Left renal cortex interstitium (tissue), 4 donors: ENCODE measurements at regions not wholly inside any gene's neighbourhood (a gene's known extent, or its start where the extent isn't known, plus 50 kb on each side); places are given as distances from the start of the nearest gene placed in this dataset.

Experiments
- DNase-seq, 4 donors: peaks; one replicate each; pipeline ENCODE4 v3.0.0-alpha.2; 2013; ENCODE audit warnings: low read depth in 4 of 4, low spot score in 2 of 4, missing footprints in 1 of 4

DNA sequence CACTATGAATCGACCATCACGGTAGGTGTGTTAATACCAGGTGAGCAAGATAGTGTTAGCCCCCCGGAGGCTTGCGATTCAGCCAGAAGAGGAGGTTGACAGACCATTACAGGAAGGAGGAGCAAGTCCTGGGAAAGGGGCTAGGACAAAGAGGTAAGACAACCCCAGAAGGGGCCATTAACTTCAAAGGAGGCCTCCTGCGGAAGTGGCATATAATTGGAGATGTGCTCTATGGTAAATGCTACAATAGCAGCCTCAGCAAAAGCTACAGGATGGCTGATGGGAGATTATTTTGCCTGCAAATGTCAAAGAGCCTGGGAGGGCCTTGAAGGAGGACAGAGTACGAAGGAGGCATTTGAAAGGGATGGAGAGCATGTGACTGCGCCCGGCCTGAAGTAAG, 108.6 kb upstream of the CITED2 start:
- DNase-seq = no peak

DNA sequence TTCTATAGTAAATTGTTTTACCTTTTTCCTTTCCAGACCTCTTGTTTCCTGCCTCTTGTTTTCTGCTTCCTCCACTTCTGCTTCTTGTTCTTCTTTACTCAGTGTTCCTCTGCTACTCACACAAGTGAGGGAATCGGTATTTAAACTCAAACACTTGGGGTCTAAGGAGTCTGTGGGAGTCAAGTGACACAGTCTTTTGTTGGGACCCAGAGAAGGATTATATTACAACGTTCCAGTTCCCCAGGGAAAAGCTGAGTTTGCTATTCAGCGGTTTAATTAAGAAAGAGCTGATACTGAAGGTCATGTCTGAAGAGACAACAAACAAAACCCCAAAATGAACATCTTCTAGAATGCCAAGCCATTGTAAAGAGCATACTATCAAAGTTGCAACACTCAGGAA, 107.8 kb upstream of the CITED2 start:
- DNase-seq = no peak

DNA sequence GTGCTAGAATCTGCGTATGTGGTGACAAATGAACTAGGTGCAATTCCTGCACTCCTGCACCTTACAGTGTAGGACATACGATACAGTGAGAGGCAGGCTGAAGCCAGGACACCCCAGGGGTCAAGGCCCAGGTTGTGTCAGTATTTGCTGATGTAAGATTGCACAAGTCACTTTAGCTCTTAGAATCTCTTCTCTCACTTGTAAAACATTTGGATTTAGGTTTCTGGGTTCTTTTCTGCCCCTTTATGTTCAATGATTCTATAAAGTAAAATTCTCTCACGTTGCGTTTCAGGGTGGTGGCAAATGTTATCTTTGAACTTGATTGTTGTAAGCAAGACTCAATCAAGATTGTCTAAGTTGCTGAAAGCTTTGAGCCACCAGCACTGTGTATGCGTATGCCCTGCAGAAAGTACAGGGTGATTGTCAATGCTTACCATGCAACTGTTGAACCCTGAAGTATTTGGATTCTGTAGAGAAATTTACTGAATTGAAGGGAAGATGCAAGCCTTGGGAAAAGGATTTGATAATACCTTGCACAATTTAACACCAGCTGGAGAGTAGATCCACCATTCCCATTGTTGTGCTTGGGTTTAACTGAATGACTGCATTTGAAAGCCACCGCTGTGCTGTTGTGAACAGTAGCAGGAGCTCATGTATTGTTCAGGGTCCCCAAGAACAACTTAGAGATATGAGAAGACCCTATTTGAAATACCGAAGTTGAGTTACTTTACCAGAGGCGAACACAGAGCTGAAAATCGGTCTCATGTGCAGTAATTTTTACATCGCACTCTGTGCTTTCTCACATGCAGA, 106.1 kb upstream of the CITED2 start:
- DNase-seq = no peak

DNA sequence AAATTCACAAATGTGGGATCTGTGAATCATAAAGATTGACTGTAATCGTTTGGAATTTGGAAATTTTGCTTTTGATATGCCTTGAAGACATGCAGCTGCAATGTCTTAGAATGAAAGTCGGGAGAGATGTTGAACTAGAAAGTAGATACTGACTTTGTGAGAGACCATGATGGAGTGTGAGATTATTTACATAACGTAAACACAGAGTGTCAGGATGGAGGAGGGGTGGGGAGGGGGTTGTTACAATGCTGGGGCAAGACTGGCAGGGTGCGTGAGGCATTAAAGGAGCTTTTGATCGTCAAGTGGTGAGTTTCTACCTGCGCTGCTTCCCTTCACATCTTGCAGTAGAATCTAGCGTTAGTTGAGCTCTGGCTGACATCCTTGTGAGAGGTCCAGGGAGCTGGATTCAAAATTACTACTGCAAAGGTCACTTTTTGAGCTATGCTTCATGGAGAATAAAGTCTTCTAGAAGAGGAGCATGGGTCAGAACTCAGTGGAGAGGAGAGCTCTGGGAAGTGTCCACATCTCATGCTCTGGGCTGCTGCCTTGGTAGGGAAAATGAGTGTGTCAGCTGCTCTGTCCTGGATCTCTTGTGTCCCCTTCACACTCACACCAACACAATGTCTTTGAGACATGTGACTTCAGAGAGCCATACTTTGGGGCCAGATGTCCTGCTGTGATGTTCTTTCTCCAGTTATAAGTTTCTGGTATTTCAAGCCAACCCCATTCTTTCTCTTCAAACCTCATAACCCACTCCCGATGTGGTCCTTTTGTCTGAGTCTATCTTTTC, 105.2 kb upstream of the CITED2 start:
- no peak for DNase-seq

DNA sequence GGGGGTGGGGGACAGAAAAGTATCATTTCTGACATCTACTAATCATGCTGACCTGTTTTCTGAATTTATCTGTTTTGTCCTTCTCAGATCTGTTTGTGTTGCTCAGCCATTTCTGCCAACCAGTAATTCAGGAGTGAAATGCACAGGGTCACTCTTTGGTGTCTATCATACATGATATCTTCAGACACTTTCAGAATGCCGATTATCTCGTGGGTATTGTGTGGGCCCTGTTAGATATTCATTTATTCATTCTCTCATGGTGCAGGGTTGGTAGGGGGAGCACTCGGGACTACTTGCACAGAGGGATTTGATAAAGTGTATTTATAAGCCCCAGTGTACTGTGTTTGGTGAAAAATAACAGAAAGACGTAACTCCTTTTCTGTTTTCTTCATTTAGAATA, 101.2 kb upstream of the CITED2 start:
- DNase-seq = no peak

DNA sequence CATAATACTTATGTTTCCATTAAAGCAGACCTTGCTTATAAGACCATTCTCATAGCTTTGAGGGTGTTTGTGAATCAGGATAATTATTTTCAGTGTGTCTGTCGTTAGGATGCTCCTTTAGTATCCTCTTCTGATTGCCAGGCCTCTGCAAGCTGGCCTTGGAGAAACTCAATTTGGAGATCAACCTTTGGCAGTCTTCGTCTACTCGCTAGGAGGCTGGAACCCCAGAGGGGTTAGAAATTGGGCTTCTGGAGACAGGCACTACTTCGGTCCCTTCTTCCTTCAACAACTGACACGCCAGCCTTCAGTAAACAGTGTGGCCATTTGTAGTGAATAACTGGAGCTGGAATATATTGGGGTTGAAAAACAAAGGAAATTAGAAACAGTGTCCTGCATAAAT, 100.8 kb upstream of the CITED2 start:
- DNase-seq = no peak

DNA sequence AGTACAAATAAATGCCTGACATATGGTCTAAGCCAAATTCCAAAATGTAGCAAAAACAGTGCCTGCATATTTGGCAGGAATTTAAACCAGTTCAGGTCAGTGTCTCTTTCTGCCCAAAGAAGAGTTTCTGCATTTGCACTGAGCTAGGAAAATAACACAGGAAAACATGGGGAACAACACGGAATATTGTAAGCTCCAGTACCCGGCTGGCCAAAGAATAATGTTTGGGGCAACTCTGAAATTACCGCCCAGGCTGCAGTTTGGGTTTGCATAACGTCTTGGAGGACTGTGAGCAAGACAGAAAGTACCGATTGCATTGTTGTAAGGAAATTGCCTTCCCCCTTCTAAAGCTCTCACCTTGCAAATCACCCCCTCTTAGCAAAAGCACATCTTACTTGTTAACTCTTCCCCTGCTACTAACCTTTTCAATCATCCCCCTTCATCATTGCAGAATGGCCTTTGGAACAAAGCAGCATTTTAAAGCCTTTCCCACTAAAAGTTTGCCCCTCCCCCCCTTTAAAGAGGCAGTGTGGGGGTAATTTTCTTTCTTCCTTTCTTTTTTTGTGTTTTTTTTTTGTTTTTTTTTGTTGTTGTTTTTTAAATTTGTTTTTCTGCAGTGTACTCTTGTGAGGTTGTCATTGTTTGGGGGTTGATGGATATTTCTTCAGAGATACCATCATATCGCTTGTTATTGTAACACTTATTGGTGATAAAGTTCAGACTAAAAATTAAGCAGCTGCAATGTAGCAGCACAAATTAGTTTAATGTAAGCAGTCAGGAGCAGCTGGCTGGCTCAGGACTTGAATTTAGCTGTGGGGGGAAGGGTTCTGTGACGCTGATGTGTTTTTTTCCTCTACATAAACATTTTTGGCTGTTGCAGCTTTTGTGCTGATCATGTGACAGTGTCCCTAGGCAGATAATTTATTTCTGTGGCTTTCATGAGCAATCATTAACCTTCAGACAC, 100.0 kb upstream of the CITED2 start:
- peak in 3 of 4 donors; percentile 73 to 77 (median 75) for DNase-seq

DNA sequence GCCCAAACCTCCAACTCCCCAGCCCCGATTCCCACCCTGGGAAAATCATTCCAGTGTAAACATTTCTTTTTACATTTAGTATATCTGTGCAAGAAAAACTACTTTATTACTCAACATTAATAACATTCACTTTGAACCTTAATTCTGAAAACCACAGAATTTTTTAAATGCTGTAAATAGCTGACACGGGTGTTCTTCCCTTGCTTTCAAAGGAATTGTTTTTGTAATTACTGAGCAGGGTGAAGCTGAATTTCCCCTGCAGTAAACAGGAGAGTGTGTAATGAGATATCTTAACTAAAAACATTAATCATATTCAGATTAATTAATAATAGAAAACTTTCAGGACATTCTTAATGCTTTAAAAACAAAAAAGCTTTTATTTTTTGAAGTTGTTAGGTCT, 99.3 kb upstream of the CITED2 start:
- no peak for DNase-seq

DNA sequence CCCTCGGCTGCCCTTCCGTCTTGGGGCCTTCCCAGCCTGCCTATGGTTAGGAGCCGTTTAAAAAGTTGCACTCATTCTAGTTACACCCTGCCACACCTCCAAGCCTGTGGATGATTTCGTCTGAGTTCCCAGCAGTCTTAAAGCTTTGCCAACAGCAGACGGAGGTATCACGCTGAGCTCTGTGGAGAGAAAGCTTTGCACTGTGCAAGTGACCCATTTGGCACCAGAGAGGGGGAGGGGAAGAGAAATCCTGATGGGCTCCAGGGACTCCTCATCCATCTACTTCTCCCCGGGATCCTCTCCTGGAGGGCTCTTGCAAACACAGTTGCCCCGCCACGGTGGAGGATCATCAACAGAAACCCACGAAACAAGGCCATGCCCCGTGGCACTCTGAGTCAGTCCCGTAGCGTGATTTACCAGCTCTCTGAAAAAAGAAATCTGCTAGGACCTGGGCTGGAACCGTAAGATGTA, 98.8 kb upstream of the CITED2 start:
- DNase-seq = no peak

DNA sequence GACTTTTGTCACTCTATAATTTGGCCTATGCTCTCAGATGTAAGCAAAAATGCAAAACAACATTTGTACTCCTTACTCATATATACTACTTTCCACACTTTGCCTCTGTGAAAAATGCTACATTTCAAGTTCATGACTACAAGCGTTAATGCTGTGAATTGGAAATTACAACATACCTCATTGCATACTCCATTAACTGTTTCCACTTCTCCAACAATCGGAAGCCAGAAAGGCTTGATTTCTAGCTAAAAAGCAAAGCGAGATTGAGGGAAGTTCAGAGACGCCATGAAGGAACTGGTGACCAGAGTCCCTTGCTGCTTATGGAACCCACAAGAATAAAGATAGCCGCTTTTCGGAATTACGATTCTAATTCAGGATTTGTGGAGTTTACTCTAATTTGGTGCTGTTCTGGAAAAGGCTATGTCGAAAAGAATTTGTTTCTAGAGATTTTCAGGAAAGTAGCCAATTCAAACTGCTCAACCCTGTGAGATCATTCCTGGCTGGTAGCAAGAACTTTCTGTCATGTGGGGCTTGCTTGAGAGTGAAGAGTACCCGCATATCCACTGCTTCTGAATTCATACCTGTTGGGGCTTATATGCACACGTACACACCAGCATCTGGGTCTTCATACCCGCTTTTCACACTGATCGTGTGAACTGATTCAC, 98.0 kb upstream of the CITED2 start:
- no peak for DNase-seq

DNA sequence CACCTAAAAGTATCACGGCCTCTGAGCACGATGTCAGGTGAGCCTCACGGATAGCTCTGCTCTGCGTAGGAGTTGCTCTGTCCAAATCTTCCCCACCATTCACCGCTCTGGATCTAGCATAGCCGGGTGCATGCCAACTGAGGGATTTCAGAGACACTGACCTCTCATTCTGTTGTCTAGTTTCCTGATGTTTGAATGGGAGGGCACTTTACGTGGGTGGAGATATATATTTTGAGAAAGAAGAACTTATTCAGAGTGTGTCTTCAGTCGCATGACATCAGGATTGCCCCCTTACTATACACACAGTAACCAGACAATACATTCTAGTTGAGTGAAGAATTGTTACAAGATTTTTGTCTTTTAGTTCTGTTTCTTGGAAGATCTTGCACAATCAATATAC, 96.5 kb upstream of the CITED2 start:
- no peak for DNase-seq

DNA sequence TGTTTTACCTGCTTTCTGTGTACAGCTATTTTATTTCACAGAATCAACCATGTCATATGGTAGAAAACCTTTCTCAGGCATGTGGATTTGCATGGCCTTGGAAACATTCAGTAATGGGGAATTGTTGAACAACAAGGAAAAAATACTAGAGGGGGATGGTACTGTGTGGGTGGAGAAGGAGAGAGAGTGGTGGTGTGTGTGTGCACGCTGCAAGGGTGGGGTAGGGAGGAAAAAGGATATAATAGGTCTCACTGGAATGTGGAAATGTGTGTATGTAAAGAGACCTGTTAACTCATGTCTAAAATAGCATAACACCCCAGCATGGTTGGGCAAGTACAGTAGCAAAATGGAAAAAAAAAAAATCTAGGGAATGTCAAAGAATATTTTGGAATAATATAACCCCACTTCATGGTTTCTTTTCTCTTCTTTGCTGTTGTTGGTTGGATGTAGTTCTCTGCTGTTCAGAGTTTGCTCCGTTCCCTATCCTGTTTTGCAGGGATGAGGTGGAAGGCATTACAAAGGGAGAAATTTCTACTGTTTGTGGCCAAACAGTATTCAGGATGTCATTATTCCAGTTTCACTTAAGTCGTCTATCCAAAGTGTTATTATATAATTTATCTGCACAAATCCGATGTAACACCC, 93.9 kb upstream of the CITED2 start:
- no peak for DNase-seq

DNA sequence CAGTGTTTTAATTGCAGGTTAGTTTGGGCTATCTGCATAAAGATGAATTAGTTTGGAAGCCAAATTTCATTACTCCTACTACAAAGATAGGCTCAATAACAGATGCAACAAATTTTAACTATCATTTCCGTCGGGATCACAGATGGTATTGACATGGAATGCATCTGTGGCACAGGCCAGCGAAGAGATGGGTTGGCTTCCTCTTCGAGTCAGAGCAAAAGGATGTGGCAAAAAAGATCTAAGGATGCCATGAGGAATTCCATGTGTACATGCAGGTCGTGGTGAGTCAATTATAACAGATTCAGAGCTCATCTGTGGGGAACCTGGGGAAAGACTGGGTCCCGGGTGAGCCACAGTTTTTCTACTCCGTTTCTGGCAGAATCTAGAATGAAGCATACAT, 83.0 kb upstream of the CITED2 start:
- DNase-seq = no peak

DNA sequence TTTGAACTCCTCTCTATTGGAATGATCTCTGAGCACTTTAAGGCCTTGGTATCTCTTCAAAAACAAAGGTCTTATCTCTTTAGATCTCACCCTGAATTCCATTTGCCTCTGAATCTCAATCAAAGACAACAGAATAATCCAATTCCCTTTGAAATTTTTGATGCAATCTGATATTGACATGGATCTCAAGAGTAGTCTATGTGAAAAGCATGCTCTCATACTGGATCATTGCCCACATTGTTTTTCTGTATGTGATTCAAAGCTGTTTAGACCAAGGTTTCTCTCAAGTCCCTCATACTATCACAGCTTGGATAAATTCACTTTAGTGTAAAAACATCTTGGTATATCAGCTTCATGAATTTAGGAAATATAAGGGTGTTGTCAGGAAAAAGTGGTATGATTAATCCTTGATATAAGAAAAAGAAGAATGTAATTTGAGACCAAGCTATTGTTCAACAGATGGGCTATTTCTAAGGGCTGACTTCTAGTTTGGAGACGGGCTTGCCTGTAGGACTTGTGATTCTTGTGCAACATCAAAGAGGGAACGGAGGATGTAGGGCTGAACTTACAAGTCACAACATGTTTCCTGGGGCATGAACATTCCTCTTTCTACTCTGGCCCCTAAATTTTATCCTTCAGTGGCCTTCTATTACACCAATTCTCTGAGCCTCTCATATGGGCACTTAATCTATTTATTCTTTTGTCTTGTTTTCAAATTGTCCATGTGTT, 77.9 kb upstream of the CITED2 start:
- no peak for DNase-seq

DNA sequence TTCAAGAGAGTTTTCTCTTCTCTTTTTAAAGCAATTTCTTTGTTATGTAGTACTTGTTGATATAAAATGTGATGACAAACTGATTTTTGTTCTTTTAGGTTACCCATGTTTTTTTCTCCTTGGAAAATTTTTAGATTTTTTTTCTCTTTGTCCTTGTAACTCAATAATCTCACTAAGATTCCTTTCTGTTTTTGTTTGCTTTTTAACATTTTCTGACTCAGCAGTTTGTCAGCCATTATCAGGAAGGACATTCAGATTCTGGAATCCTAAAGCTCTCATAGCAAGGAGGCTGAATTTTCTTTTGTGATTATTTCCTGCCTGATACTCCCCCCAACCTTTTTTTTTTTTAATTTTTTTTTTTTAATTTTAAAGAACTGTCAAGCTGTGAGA, 75.2 kb upstream of the CITED2 start:
- no peak for DNase-seq

DNA sequence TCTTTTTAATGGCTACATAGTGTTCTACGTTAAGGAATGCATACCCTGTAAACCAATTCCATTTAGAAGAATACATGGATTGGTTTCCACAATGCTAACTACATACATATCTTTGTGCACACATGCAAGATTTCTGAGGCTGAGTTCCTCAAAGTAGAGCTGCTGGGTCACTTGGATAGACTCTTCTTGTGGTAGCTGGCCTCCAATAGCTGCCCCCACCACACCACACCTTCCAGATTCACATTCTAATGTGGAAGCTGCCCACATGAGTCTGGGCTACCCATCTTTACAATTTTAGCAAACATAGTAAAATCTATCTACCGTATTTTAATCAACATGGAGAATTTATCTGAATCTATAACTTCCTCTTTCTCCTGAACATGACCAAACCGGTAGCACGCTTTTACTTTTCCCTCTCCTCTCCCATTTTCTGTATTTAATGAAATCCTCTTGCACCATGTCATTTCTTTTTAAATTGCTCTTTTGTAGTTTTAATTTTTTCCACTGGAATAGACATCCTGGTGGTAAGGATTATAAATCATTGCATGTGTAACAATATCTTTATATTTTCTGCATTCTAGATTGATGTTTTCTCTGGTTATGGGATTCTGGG, 74.7 kb upstream of the CITED2 start:
- DNase-seq = no peak

DNA sequence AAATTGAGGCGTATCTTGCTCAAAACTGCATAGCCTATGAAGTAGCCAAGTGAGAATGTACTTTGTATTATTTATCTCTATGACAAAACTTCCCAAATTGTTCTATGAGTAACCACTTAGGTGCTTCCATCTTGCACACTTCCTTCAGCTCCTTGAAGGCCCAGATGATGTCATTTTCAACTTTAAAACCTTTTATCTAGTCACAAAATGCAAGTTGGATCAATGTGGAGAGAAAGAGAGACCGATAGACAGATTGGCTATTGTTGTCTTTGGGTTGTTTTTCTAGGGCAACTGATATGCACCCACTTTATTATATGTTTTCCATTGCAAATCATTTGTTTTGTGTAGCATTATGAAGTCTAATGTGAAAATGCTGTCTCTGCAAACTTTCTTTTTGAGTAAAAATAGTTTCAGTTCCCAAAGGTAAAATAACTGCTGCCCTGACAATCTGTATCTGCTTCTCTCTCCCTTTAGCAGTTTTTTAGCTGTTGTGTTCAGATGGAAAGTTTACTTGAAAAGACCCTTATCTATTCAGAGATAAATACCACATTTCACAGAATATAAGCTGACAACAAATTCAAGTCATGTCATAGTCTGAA, 73.7 kb upstream of the CITED2 start:
- no peak for DNase-seq

DNA sequence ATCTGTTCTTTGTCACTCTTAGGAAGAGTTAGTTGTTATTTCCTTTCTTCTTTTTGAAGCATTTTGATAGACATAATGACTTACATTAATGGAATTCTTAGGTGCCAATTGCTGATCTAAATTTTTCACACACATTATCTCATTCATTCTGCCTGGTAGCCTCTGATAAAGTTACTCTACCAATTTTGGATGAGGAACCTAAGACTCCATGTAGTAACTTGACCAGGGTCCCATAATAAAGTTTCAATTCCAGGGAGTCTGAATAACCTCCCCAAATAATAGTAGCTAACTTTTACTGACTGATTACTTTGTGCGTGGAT, 73.2 kb upstream of the CITED2 start:
- no peak for DNase-seq
